Gastroesophageal sphincter (tissue), 4 donors: ENCODE measurements at regions not wholly inside any gene's neighbourhood (a gene's known extent, or its start where the extent isn't known, plus 50 kb on each side); places are given as distances from the start of the nearest gene placed in this dataset.
A peak's percentile ranks its signal among the peaks of the same experiment; 100 is the strongest.

Experiments used
- ATAC-seq: fragments of 150-250 bp; one replicate; pipeline ENCODE4 v1.9.1; 2016; ENCODE audit warnings: mild to moderate bottlenecking, moderate library complexity
- H3K27ac ChIP-seq, 4 donors: fragments of 200-600 bp; sonication (generic) in 3 of 4; 1 replicate in 3 of 4; 2 replicates in 1 of 4; pipeline ENCODE4 v1.5.1; 2016 to 2019
- H3K27me3 ChIP-seq: fragments of 200-600 bp; sonication (generic); one replicate; pipeline ENCODE4 v1.5.1; 2019
- H3K36me3 ChIP-seq, 2 donors: fragments of 200-600 bp; sonication (generic); one replicate each; pipeline ENCODE4 v1.5.1; 2019; ENCODE audit warnings: control low read depth in 1 of 2
- H3K4me1 ChIP-seq, 3 donors: fragments of 200-600 bp; sonication (generic); 1 replicate in 2 of 3; 2 replicates in 1 of 3; pipeline ENCODE4 v1.5.1; 2016 to 2019; ENCODE audit warnings: control low read depth in 2 of 3
- H3K4me3 ChIP-seq, 2 donors: fragments of 200-600 bp; sonication (generic); one replicate each; pipeline ENCODE4 v1.5.1; 2019; ENCODE audit warnings: mild to moderate bottlenecking in 1 of 2, moderate library complexity in 1 of 2
- H3K9me3 ChIP-seq, 3 donors: fragments of 200-600 bp; sonication (generic); one replicate each; pipeline ENCODE4 v1.5.1; 2017 to 2019; ENCODE audit warnings: control low read depth in 2 of 3
- EP300 ChIP-seq: sonication (generic); formaldehyde crosslinking; IDR thresholded peaks from one replicate; pipeline ENCODE4 v1.6.1; 2017; ENCODE audit warnings: antibody characterized with exemption, mild to moderate bottlenecking
- POLR2A ChIP-seq, 2 donors: fragments of 450-650 bp; IDR thresholded peaks; one replicate each; pipeline ENCODE4 v1.6.1; 2017; ENCODE audit warnings: antibody characterized with exemption in 2 of 2, mild to moderate bottlenecking in 2 of 2, moderate library complexity in 1 of 2
- POLR2AphosphoS5 ChIP-seq: sonication (generic); formaldehyde crosslinking; IDR thresholded peaks from one replicate; pipeline ENCODE4 v1.6.1; 2017; ENCODE audit warnings: antibody characterized with exemption
- WGBS, 2 donors: methylation state at CpG; one replicate each; pipeline ENCODE4 v1.1.5; 2018; ENCODE audit warnings: low coverage in 1 of 2; 5-methylcytosine and 5-hydroxymethylcytosine counted together
- TF ChIP-seq, protein P1 (sequence below), 4 experiments: fragments of 200-600 bp in 2 of 4; fragments of 450-650 bp in 2 of 4; sonication (generic) in 1 of 4; IDR thresholded peaks; one replicate each; pipeline ENCODE4 v1.5.1; 2017 to 2019; ENCODE audit warnings: antibody characterized with exemption in 4 of 4, mild to moderate bottlenecking in 2 of 4, moderate library complexity in 2 of 4

DNA sequence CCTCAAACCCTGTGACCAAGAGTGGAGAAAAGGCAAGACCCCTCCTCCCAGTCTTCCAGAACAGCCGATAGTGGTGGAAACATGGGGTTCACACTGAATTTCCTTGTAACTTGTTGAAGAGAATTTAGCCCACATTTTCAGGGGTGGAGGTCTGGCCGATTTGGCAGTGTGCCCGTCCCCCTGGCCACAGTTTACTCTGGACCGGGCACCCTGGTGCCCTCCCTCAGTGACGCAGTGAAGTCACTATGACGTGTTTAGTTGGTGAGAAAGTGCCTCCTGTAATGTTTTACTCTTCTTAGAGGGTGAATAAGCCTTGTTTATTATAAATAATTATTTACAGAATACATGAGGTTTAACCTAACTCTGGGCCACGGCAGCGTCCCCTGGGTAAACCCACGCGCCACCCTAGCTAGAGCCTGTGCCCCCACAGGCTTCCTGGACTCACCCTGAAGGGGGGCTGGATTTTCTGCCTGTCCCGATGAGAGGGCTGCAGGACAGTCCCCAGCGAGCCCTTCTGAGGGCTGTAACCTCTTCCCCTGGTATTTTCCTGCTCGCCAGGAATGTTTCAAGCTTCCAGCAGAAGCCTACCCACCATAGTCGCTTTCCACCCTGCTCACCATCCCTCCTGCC, 316.9 kb downstream of the SEC14L1 start:
- peak overlapping the region in 1 of 4 donors; percentile 92 for H3K27ac ChIP-seq

DNA sequence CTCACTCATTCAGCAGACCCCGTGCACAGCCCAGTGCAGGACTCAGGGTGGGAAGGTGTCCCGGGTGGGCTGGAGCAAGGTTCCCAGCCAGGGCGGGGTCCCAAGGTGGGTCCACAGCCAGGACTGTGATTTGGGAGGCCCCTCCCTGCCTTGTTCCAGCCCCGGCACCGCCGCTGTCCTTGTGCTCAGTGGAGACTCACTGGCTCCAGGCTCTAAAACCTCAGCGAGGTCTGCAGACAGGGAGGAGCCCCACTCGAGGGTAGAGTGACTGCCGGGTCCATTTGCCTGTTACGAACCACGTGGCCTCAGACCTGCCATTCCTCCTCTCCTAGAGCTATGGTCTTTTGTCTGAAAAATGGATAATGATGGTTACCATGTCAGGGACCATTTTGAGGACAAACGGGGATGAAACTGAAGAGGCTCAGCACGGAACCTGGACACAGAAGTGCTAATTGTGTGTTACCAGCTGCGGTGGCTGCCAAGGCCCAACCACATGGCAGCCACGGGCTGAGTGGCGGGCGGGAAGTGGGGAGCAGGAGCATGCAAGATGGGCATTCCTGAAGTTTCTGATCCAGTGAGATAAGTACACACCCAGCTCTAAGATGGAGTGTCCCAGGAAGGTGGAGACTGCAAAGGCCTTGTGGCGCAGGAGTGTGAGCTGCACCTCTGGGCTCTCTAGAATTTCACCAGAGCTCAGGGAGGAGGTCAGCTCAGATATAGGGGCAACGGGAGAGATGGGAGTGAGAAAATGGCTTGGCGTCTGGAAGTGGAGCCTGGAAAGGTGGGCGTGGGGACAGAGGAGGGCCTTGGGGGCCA, 317.6 kb downstream of the SEC14L1 start:
- no peak for TF ChIP-seq POLR2AphosphoS5
- TF ChIP-seq EP300 = no peak
- no peak for TF ChIP-seq POLR2A (IDR thresholded peaks at IDR 0.05)
- TF ChIP-seq, protein P1, sequence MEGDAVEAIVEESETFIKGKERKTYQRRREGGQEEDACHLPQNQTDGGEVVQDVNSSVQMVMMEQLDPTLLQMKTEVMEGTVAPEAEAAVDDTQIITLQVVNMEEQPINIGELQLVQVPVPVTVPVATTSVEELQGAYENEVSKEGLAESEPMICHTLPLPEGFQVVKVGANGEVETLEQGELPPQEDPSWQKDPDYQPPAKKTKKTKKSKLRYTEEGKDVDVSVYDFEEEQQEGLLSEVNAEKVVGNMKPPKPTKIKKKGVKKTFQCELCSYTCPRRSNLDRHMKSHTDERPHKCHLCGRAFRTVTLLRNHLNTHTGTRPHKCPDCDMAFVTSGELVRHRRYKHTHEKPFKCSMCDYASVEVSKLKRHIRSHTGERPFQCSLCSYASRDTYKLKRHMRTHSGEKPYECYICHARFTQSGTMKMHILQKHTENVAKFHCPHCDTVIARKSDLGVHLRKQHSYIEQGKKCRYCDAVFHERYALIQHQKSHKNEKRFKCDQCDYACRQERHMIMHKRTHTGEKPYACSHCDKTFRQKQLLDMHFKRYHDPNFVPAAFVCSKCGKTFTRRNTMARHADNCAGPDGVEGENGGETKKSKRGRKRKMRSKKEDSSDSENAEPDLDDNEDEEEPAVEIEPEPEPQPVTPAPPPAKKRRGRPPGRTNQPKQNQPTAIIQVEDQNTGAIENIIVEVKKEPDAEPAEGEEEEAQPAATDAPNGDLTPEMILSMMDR (IDR thresholded peaks at IDR 0.05) = no peak
- Histone ChIP-seq H3K9me3 (no peaks in the 10 kb centered on the region), H3K36me3 (no peaks in the 10 kb centered on the region), H3K27ac (peak overlapping the region in 1 of 4 donors; percentile 92), H3K4me3 (no peak overlapping the region), H3K27me3 (no peaks in the 10 kb centered on the region), H3K4me1 (peaks cover 0 to 100% (median 26%) of the 10 kb centered on the region in 3 donors)
- WGBS, 2 donors = 71 to 84% methylated on average over 2 to 11 of the region's 21 CpGs
- no peak for ATAC-seq

More for the DNA sequence above, 316.9 kb downstream of the SEC14L1 start:
- Histone ChIP-seq H3K27me3 (no peaks in the 10 kb centered on the region), H3K36me3 (no peaks in the 10 kb centered on the region), H3K4me3 (no peak overlapping the region), H3K9me3 (no peaks in the 10 kb centered on the region), H3K4me1 (peaks cover 0 to 100% (median 28%) of the 10 kb centered on the region in 3 donors)
- WGBS, 2 donors = 71 to 78% methylated on average over 8 to 11 of the region's 14 CpGs
- TF ChIP-seq, protein P1 (IDR thresholded peaks at IDR 0.05) = no peak
- TF ChIP-seq POLR2A (IDR thresholded peaks at IDR 0.05) (no peak), POLR2AphosphoS5 (no peak), EP300 (no peak)
- ATAC-seq = no peak

DNA sequence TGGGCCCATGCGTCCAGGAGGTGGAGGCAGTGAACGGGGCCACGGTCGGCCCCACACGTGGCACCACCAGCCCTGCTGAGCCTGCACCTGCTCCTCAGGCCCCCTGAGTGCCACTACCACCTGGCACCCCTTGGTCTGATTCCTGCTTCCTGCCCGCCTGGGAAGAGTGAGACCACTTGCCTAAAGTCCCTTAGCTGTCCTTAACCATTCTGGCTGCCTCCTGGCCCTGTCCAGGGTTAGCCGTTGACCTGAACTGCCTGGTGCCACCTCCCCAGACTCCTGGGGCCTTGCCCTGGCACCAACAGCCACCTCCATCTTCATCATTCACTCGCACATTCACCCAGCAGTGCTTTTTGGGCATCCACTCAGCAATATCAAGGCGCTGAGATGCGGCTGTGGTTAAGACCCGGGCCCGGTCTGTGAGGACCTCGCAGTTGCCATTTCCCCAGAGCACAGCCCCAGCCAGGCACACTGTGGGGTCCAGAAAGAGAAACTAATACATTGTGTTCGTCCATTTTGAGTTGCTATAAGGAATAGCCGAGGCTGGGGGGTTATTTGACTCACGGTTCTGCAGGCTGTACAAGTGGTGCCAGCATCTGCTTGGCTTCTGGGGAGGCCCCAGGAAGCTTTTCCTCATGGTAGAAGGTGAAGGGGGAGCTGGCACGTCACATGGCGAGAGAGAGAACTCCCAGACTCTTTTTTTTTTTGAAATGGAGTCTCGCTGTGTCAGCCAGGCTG, 318.4 kb downstream of the SEC14L1 start:
- no peak overlapping the region for H3K4me3 ChIP-seq
- H3K27ac ChIP-seq = peak overlapping the region in 1 of 4 donors; percentile 69
- no peak for ATAC-seq
- 72 to 90% methylated on average over 2 to 7 of the region's 19 CpGs for WGBS, 2 donors
- H3K9me3 ChIP-seq = no peaks in the 10 kb centered on the region
- TF ChIP-seq POLR2AphosphoS5 (no peak), EP300 (no peak), POLR2A (IDR thresholded peaks at IDR 0.05) (no peak)
- TF ChIP-seq, protein P1 (IDR thresholded peaks at IDR 0.05) = no peak
- H3K27me3 ChIP-seq = no peaks in the 10 kb centered on the region
- no peaks in the 10 kb centered on the region for H3K36me3 ChIP-seq
- peaks cover 0 to 100% (median 20%) of the 10 kb centered on the region in 3 donors for H3K4me1 ChIP-seq

DNA sequence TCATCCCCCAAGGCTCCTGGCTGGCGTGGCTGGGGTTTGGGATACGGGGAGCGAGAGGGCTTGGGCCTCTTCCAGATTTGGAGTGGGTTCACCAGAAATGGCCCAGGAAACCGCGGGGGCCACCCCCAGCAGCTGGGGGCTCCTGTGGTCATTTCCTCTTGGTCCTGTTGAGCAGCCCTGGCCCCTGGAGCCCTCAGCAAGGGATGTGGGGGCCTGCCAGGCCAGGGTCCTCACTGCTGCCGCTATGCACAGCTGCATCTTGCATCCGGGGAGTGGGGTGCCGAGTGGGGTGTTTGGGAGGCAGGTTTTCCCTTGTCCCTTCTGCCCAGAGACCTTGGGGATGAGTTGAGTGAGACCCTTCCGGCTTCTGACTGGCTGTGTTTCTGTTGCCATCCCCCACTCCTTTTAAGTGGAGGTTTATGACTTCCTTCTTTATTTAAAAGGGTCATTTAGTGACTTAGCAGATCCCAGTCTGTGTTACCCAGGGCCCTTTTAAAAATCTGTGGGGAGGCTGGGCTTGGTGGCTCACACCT, 319.8 kb downstream of the SEC14L1 start:
- Histone ChIP-seq H3K27ac (peak overlapping the region in 3 of 4 donors; percentile 58 to 69 (median 61)), H3K27me3 (no peaks in the 10 kb centered on the region), H3K4me1 (peaks cover 0 to 100% (median 22%) of the 10 kb centered on the region in 3 donors), H3K9me3 (no peaks in the 10 kb centered on the region), H3K36me3 (no peaks in the 10 kb centered on the region), H3K4me3 (no peak overlapping the region)
- ATAC-seq = no peak
- WGBS, 2 donors = 78 to 86% methylated on average over 1 of the region's 9 CpGs
- no peak for TF ChIP-seq POLR2AphosphoS5
- no peak for TF ChIP-seq EP300
- no peak for TF ChIP-seq POLR2A (IDR thresholded peaks at IDR 0.05)
- TF ChIP-seq, protein P1 (IDR thresholded peaks at IDR 0.05) = no peak
